ENCODE measurements at regions not wholly inside any gene's neighbourhood (a gene's known extent, or its start where the extent isn't known, plus 50 kb on each side); places are given as distances from the start of the nearest gene placed in this dataset.
"Not testable (repeated sequence)": the region's sequence is repeated elsewhere in the genome, so short reads cannot be mapped to it uniquely, and the experiment has no call there.

- TF ChIP-seq, protein P1, sequence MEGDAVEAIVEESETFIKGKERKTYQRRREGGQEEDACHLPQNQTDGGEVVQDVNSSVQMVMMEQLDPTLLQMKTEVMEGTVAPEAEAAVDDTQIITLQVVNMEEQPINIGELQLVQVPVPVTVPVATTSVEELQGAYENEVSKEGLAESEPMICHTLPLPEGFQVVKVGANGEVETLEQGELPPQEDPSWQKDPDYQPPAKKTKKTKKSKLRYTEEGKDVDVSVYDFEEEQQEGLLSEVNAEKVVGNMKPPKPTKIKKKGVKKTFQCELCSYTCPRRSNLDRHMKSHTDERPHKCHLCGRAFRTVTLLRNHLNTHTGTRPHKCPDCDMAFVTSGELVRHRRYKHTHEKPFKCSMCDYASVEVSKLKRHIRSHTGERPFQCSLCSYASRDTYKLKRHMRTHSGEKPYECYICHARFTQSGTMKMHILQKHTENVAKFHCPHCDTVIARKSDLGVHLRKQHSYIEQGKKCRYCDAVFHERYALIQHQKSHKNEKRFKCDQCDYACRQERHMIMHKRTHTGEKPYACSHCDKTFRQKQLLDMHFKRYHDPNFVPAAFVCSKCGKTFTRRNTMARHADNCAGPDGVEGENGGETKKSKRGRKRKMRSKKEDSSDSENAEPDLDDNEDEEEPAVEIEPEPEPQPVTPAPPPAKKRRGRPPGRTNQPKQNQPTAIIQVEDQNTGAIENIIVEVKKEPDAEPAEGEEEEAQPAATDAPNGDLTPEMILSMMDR (IDR thresholded peaks at IDR 0.05), result not testable (repeated sequence)
- not testable (repeated sequence) for TF ChIP-seq REST (IDR thresholded peaks at IDR 0.05; ENCODE audit: insufficient read depth in 1 of 2, low read depth in 2 of 2, low read length in 1 of 2); SIN3A (IDR thresholded peaks at IDR 0.05; ENCODE audit: borderline replicate concordance, insufficient read depth, low read depth, low read length)
These were observed 117.0 kb downstream of the TTC6 start for GRCh38 chr14:37712476-37712860.
